ENCODE measurements at regions not wholly inside any gene's neighbourhood (a gene's known extent, or its start where the extent isn't known, plus 50 kb on each side); places are given as distances from the start of the nearest gene placed in this dataset.

DNA sequence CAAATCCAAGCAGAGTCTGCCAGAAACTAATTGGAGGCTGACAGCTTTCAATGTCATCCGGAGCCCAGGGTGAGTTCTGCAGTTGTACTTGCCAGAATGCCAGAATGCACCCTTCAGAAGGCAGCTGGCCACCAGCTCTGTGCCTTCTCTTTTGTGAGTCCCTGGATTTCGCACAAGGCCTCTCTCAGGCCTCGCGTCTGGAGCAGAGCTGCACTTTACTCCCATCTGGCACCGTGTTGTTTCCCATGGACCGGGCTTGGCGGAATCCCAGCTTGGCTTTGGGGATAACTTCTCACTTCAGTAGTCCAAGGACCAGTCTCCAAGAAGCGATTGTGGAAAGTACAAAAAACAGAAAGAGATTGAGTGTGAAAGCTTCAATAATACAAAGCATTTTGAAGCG, 451.3 kb upstream of the KIRREL3 start:
- Histone ChIP-seq H3K27me3 (ENCODE audit: insufficient read depth) (no peaks in the 10 kb centered on the region), H4K20me1 (ENCODE audit: insufficient read depth) (no peaks in the 10 kb centered on the region), H3K36me3 (replicated peaks in 1 of 2; ENCODE audit: control insufficient read depth in 1 of 2, insufficient read depth in 2 of 2, low read length in 1 of 2) (no peaks in the 10 kb centered on the region), H3K4me2 (no peak overlapping the region), H3K4me3 (ENCODE audit: low read depth in 2 of 2, low read length in 1 of 2) (no peak overlapping the region), H2AFZ (ENCODE audit: low read depth) (no peak overlapping the region), H3K79me2 (ENCODE audit: insufficient read depth) (no peaks in the 10 kb centered on the region), H3K9me2 (no peaks in the 10 kb centered on the region), H3K27ac (ENCODE audit: low read depth in 2 of 2, low read length in 1 of 2) (no peak overlapping the region), H3K9ac (no peak overlapping the region), H3K9me3 (no peaks in the 10 kb centered on the region), H3K4me1 (ENCODE audit: control insufficient read depth in 1 of 2, insufficient read depth in 2 of 2, low read depth in 1 of 2, low read length in 1 of 2) (peaks cover 0 to 13% of the 10 kb centered on the region in 2 experiments; a peak in 1 of 4 replicates), H3F3A (replicated peaks; ENCODE audit: insufficient read depth) (no peaks in the 10 kb centered on the region)
- no peak for DNase-seq
- 46% methylated on average over 9 of the region's 9 CpGs for WGBS (ENCODE audit: low lambda C conversion rate)
- ChIA-PET POLR2A (no interaction called here), CTCF (no interaction called here)
- TF ChIP-seq NRF1 (IDR thresholded peaks at IDR 0.05; ENCODE audit: low read depth, low read length), result no peak
- TF ChIP-seq ELF1 (IDR thresholded peaks at IDR 0.05), result no peak
- TF ChIP-seq GATA2 (CRISPR knock-in tag; IDR thresholded peaks at IDR 0.05), result no peak
- TF ChIP-seq TAF1 (IDR thresholded peaks at IDR 0.05; ENCODE audit: borderline replicate concordance, low read depth, low read length), result no peak
- no peak for TF ChIP-seq CHD2 (IDR thresholded peaks at IDR 0.05; ENCODE audit: low read length, partially characterized antibody)
- TF ChIP-seq TCF12 (IDR thresholded peaks at IDR 0.05), result no peak
- TF ChIP-seq, protein P1, sequence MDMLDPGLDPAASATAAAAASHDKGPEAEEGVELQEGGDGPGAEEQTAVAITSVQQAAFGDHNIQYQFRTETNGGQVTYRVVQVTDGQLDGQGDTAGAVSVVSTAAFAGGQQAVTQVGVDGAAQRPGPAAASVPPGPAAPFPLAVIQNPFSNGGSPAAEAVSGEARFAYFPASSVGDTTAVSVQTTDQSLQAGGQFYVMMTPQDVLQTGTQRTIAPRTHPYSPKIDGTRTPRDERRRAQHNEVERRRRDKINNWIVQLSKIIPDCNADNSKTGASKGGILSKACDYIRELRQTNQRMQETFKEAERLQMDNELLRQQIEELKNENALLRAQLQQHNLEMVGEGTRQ (IDR thresholded peaks at IDR 0.05; ENCODE audit: borderline replicate concordance, low read depth, low read length), result no peak
- TF ChIP-seq, protein P2, sequence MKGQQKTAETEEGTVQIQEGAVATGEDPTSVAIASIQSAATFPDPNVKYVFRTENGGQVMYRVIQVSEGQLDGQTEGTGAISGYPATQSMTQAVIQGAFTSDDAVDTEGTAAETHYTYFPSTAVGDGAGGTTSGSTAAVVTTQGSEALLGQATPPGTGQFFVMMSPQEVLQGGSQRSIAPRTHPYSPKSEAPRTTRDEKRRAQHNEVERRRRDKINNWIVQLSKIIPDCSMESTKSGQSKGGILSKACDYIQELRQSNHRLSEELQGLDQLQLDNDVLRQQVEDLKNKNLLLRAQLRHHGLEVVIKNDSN (IDR thresholded peaks at IDR 0.05; ENCODE audit: borderline replicate concordance, low read depth), result no peak
- TF ChIP-seq EP300 (IDR thresholded peaks at IDR 0.05; ENCODE audit: borderline replicate concordance in 1 of 2, low read depth in 1 of 2, low read length in 1 of 2), result no peak
- no peak for TF ChIP-seq JUND (IDR thresholded peaks at IDR 0.05)
- TF ChIP-seq GABPA (IDR thresholded peaks at IDR 0.05; ENCODE audit: low read depth), result no peak
- TF ChIP-seq, protein P3, sequence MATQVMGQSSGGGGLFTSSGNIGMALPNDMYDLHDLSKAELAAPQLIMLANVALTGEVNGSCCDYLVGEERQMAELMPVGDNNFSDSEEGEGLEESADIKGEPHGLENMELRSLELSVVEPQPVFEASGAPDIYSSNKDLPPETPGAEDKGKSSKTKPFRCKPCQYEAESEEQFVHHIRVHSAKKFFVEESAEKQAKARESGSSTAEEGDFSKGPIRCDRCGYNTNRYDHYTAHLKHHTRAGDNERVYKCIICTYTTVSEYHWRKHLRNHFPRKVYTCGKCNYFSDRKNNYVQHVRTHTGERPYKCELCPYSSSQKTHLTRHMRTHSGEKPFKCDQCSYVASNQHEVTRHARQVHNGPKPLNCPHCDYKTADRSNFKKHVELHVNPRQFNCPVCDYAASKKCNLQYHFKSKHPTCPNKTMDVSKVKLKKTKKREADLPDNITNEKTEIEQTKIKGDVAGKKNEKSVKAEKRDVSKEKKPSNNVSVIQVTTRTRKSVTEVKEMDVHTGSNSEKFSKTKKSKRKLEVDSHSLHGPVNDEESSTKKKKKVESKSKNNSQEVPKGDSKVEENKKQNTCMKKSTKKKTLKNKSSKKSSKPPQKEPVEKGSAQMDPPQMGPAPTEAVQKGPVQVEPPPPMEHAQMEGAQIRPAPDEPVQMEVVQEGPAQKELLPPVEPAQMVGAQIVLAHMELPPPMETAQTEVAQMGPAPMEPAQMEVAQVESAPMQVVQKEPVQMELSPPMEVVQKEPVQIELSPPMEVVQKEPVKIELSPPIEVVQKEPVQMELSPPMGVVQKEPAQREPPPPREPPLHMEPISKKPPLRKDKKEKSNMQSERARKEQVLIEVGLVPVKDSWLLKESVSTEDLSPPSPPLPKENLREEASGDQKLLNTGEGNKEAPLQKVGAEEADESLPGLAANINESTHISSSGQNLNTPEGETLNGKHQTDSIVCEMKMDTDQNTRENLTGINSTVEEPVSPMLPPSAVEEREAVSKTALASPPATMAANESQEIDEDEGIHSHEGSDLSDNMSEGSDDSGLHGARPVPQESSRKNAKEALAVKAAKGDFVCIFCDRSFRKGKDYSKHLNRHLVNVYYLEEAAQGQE (IDR thresholded peaks at IDR 0.05; ENCODE audit: low read depth, low read length), result no peak
- TF ChIP-seq PBX3 (IDR thresholded peaks at IDR 0.05), result no peak
- TF ChIP-seq YY1 (IDR thresholded peaks at IDR 0.05; ENCODE audit: low read depth), result no peak
- no peak for TF ChIP-seq FOSL2 (IDR thresholded peaks at IDR 0.05; ENCODE audit: borderline replicate concordance, low read depth)
- no peak for TF ChIP-seq NFIC (IDR thresholded peaks at IDR 0.05; ENCODE audit: borderline replicate concordance)
- no peak for TF ChIP-seq ZBTB33 (IDR thresholded peaks at IDR 0.05; ENCODE audit: borderline replicate concordance, low read depth)
- TF ChIP-seq CTCF (IDR thresholded peaks at IDR 0.05), result no peak
- no peak for TF ChIP-seq IRF3 (IDR thresholded peaks at IDR 0.05; ENCODE audit: low read depth, low read length)

All from SK-N-SH (cell line).